ENCODE measurements at regions not wholly inside any gene's neighbourhood (a gene's known extent, or its start where the extent isn't known, plus 50 kb on each side); places are given as distances from the start of the nearest gene placed in this dataset.

GRCh38 chr5:171534043-171534895, 114.8 kb downstream of the FGF18 start:
- TF ChIP-seq, protein P1, sequence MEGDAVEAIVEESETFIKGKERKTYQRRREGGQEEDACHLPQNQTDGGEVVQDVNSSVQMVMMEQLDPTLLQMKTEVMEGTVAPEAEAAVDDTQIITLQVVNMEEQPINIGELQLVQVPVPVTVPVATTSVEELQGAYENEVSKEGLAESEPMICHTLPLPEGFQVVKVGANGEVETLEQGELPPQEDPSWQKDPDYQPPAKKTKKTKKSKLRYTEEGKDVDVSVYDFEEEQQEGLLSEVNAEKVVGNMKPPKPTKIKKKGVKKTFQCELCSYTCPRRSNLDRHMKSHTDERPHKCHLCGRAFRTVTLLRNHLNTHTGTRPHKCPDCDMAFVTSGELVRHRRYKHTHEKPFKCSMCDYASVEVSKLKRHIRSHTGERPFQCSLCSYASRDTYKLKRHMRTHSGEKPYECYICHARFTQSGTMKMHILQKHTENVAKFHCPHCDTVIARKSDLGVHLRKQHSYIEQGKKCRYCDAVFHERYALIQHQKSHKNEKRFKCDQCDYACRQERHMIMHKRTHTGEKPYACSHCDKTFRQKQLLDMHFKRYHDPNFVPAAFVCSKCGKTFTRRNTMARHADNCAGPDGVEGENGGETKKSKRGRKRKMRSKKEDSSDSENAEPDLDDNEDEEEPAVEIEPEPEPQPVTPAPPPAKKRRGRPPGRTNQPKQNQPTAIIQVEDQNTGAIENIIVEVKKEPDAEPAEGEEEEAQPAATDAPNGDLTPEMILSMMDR (IDR thresholded peaks at IDR 0.05; ENCODE audit: low read depth, low read length) = no peak
- TF ChIP-seq EZH2phosphoT487 (IDR thresholded peaks at IDR 0.05; ENCODE audit: low read depth) = no peak
